DOHH2 (cell line): ENCODE measurements at regions not wholly inside any gene's neighbourhood (a gene's known extent, or its start where the extent isn't known, plus 50 kb on each side); places are given as distances from the start of the nearest gene placed in this dataset.

Experiments
- CTCF ChIP-seq: fragments of 200-600 bp; sonication (generic); IDR thresholded peaks from one replicate; pipeline ENCODE4 v1.5.1; 2014; ENCODE audit warnings: antibody characterized with exemption, mild to moderate bottlenecking, low read depth, low read length; ENCODE audit not compliant: poor library complexity, severe bottlenecking
- EZH2phosphoT487 ChIP-seq: fragments of 200-600 bp; sonication (generic); IDR thresholded peaks from 2 replicates; pipeline ENCODE4 v1.6.1; 2017; ENCODE audit warnings: borderline replicate concordance, mild to moderate bottlenecking, antibody characterized with exemption, low read length, moderate library complexity, mixed read lengths

DNA sequence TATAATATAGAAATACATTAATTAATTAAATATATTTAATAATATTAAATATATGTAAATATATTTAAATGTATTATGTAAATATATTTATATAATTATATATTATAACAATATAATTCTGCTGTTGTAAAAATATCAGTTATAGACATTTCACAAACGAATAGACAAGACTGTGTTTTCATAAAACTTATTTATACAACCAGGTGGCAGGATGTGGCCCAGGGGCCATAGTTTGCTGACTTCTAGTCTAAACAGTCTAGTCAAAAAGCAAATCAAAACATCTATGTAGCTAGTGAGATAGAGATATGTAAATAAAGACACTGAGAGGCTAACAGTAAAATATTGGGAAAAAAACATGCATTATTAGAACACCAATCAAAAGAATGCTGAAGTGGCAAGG, 136.4 kb downstream of the TBXT start:
- no peak for TF ChIP-seq CTCF
- no peak for TF ChIP-seq EZH2phosphoT487
